GM19351 (cell line): ENCODE measurements at regions not wholly inside any gene's neighbourhood (a gene's known extent, or its start where the extent isn't known, plus 50 kb on each side); places are given as distances from the start of the nearest gene placed in this dataset.

Experiments used
- ATAC-seq: cut with Tn5 transposase; IDR thresholded peaks from one replicate; pipeline ENCODE4 v1.9.1; 2021; ENCODE audit warnings: mild to moderate bottlenecking, moderate library complexity; ENCODE audit not compliant: unreplicated experiment

- no peak for ATAC-seq
These were observed 51.0 kb upstream of the BARX2 start for GRCh38 chr11:129324533-129325175.

- no peak for ATAC-seq
These were observed 51.6 kb upstream of the BARX2 start for GRCh38 chr11:129323896-129324502.

GRCh38 chr11:129322941-129323340 is 52.7 kb upstream of the BARX2 start:
- ATAC-seq = no peak

GRCh38 chr11:129321076-129321475 is 54.6 kb upstream of the BARX2 start:
- no peak for ATAC-seq

- no peak for ATAC-seq
These were observed 55.2 kb upstream of the BARX2 start for GRCh38 chr11:129320494-129320893.

- no peak for ATAC-seq
These were observed 55.9 kb upstream of the BARX2 start for GRCh38 chr11:129319751-129320150.

GRCh38 chr11:129319201-129319600 is 56.4 kb upstream of the BARX2 start:
- ATAC-seq = no peak

- ATAC-seq = no peak
These were observed 58.1 kb upstream of the BARX2 start for GRCh38 chr11:129317571-129317970.

- ATAC-seq = no peak
These were observed 58.9 kb upstream of the BARX2 start for GRCh38 chr11:129316781-129317180.

- no peak for ATAC-seq
These were observed 59.7 kb upstream of the BARX2 start for GRCh38 chr11:129315781-129316579.

GRCh38 chr11:129314371-129314770 is 61.3 kb upstream of the BARX2 start:
- no peak for ATAC-seq

- ATAC-seq = no peak
These were observed 61.9 kb upstream of the BARX2 start for GRCh38 chr11:129313541-129314297.

GRCh38 chr11:129312730-129313503 is 62.7 kb upstream of the BARX2 start:
- ATAC-seq = no peak

- no peak for ATAC-seq
These were observed 67.3 kb upstream of the BARX2 start for GRCh38 chr11:129308241-129308865.

GRCh38 chr11:129307162-129307561 is 68.5 kb upstream of the BARX2 start:
- ATAC-seq = no peak

GRCh38 chr11:129302386-129303101 is 73.1 kb upstream of the BARX2 start:
- ATAC-seq = no peak

- no peak for ATAC-seq
These were observed 75.5 kb upstream of the BARX2 start for GRCh38 chr11:129300099-129300498.

GRCh38 chr11:129298988-129299387 is 76.7 kb upstream of the BARX2 start:
- no peak for ATAC-seq

- no peak for ATAC-seq
These were observed 79.9 kb upstream of the BARX2 start for GRCh38 chr11:129295746-129296145.
